Loucy (cell line): ENCODE measurements at regions not wholly inside any gene's neighbourhood (a gene's known extent, or its start where the extent isn't known, plus 50 kb on each side); places are given as distances from the start of the nearest gene placed in this dataset.
A peak's percentile ranks its signal among the peaks of the same experiment; 100 is the strongest.

Experiments
- H2AFZ ChIP-seq: fragments of 200-600 bp; sonication (generic); 2 replicates; pipeline ENCODE4 v1.6.0; 2016; ENCODE audit warnings: antibody characterized with exemption, mild to moderate bottlenecking, low read length, moderate library complexity
- H3F3A ChIP-seq: fragments of 200-600 bp; 2 replicates; pipeline ENCODE4 v1.6.0; 2016; ENCODE audit warnings: antibody characterized with exemption, low read depth, mild to moderate bottlenecking
- H3K27me3 ChIP-seq: fragments of 200-600 bp; sonication (generic); 2 replicates; pipeline ENCODE4 v1.6.1; 2014; ENCODE audit warnings: low read length, mild to moderate bottlenecking; ENCODE audit not compliant: insufficient read depth, poor library complexity, severe bottlenecking
- H3K36me3 ChIP-seq: fragments of 200-600 bp; sonication (generic); 2 replicates; pipeline ENCODE4 v1.6.1; 2016; ENCODE audit warnings: low read length; ENCODE audit not compliant: insufficient read depth
- H3K4me1 ChIP-seq: fragments of 200-600 bp; sonication (generic); 2 replicates; pipeline ENCODE4 v1.5.1; 2014; ENCODE audit warnings: low read length, mild to moderate bottlenecking; ENCODE audit not compliant: insufficient read depth, poor library complexity, severe bottlenecking
- H3K4me2 ChIP-seq: fragments of 200-600 bp; sonication (generic); 2 replicates; pipeline ENCODE4 v1.6.0; 2014; ENCODE audit warnings: antibody characterized with exemption, low read length, low read depth, mild to moderate bottlenecking; ENCODE audit not compliant: poor library complexity, severe bottlenecking
- H3K4me3 ChIP-seq: fragments of 200-600 bp; sonication (generic); 2 replicates; pipeline ENCODE4 v1.5.1; 2014; ENCODE audit warnings: low read length, mild to moderate bottlenecking, mixed read lengths; ENCODE audit not compliant: poor library complexity, severe bottlenecking
- H3K79me2 ChIP-seq: fragments of 200-600 bp; sonication (generic); 2 replicates; pipeline ENCODE4 v1.6.1; 2014; ENCODE audit warnings: low read length; ENCODE audit not compliant: insufficient read depth
- H3K9ac ChIP-seq: fragments of 200-600 bp; sonication (generic); 2 replicates; pipeline ENCODE4 v1.6.0; 2014; ENCODE audit warnings: mild to moderate bottlenecking, low read depth, low read length, moderate library complexity; ENCODE audit not compliant: poor library complexity, severe bottlenecking
- H3K9me2 ChIP-seq: fragments of 200-600 bp; sonication (generic); replicated peaks from 2 replicates; pipeline ENCODE4 v1.6.1; 2016; ENCODE audit warnings: low read depth, low read length, mixed read lengths
- H3K9me3 ChIP-seq: fragments of 200-600 bp; sonication (generic); 2 replicates; pipeline ENCODE4 v1.6.1; 2014; ENCODE audit warnings: mild to moderate bottlenecking, antibody characterized with exemption, low read length, low read depth; ENCODE audit not compliant: insufficient read depth
- H4K20me1 ChIP-seq: fragments of 200-600 bp; sonication (generic); 2 replicates; pipeline ENCODE4 v1.6.0; 2014; ENCODE audit warnings: antibody characterized with exemption, low read length, mild to moderate bottlenecking; ENCODE audit not compliant: insufficient read depth, poor library complexity, severe bottlenecking
- CTCF ChIP-seq: fragments of 200-600 bp; sonication (generic); conservative IDR thresholded peaks from 2 replicates; pipeline ENCODE4 v1.5.1; 2014; ENCODE audit warnings: mild to moderate bottlenecking, antibody characterized with exemption, low read length
- EZH2phosphoT487 ChIP-seq: fragments of 200-600 bp; IDR thresholded peaks from 2 replicates; pipeline ENCODE4 v1.6.1; 2018; ENCODE audit warnings: antibody characterized with exemption, mild to moderate bottlenecking, moderate library complexity, borderline replicate concordance

DNA sequence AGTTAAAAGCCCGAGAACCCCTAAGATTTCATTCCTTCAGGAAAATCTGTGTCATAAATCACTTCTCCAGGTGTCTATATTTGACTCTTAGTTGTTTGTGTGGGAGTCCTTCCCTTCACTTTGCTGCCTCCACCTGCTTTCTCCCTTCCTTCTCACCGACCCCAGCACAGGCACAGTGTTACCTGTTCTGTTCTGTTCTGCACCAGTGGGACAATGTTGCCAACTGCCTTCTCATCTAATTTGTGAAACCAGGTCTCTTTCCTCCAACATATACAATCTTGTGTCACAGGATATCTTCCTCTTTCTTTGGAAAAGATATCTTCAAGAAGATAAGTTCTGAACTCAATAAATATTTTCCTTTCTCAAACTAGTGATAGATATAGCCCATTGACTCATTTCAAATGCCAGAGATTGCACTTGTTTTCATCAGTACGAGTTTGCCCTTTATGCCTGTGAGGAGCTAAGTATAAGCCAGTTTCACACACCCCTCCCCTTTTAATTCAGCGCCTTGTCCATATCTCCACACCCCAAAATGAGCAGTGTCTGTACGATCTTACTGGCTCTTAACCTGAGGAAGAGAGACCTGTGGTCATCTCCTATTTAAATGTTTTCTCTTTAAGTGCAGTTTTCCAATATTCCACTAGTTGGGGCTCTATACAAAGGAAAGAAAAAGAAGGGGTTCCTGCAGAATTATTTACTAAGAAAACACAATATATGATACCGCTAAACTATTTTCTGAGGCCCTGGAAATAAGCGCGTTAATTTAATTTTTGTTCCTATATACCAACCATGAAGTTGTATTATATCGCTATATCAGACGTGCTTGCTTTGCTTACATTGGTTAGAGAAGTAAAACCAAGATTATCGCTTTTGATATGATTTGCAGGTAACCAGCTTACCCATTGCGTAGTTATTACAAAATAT lies 81.6 kb upstream of the PREP start:
- Histone ChIP-seq H3K4me1 (peaks cover 25% of the 10 kb centered on the region), H3K4me3 (no peak overlapping the region), H3K36me3 (no peaks in the 10 kb centered on the region), H2AFZ (0 out of 2 replicates have a peak overlapping the region, but pooled peaks have one; percentile 25), H3K9ac (no peak overlapping the region), H3K27me3 (no peaks in the 10 kb centered on the region), H3F3A (no peaks in the 10 kb centered on the region), H3K4me2 (no peak overlapping the region), H4K20me1 (no peaks in the 10 kb centered on the region), H3K9me3 (no peaks in the 10 kb centered on the region), H3K79me2 (no peaks in the 10 kb centered on the region), H3K9me2 (no peaks in the 10 kb centered on the region)
- TF ChIP-seq CTCF (peak; percentile 97), EZH2phosphoT487 (no peak)

DNA sequence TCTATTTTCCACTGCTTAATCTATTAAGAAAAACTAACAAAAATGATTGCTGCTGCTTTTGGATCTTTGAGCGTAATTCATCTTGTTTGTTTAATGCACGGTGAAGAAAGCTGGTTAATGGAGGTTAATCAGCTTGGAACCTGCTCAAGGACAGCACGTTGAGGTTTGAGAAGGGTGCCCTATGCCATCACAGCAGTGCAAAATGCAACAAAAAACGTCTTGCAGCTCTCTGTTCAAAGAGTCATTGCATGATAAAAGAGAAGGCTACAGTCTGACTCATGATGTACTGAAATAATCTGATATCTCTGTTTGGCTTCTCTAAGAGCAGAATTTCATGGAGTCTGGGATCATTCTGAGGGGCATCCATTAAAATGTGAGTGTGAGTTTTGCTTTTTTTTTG lies 80.6 kb upstream of the PREP start:
- H3K79me2 ChIP-seq = no peaks in the 10 kb centered on the region
- peaks cover 25% of the 10 kb centered on the region for H3K4me1 ChIP-seq
- no peak overlapping the region for H3K4me2 ChIP-seq
- no peak overlapping the region; the same call in 1 of the 2 replicates for H2AFZ ChIP-seq
- no peak overlapping the region for H3K9ac ChIP-seq
- no peaks in the 10 kb centered on the region for H3K36me3 ChIP-seq
- TF ChIP-seq EZH2phosphoT487 (no peak), CTCF (no peak)
- no peaks in the 10 kb centered on the region for H3K9me3 ChIP-seq
- H3F3A ChIP-seq = no peaks in the 10 kb centered on the region
- no peaks in the 10 kb centered on the region for H4K20me1 ChIP-seq
- H3K9me2 ChIP-seq = no peaks in the 10 kb centered on the region
- H3K4me3 ChIP-seq = no peak overlapping the region
- no peaks in the 10 kb centered on the region for H3K27me3 ChIP-seq

DNA sequence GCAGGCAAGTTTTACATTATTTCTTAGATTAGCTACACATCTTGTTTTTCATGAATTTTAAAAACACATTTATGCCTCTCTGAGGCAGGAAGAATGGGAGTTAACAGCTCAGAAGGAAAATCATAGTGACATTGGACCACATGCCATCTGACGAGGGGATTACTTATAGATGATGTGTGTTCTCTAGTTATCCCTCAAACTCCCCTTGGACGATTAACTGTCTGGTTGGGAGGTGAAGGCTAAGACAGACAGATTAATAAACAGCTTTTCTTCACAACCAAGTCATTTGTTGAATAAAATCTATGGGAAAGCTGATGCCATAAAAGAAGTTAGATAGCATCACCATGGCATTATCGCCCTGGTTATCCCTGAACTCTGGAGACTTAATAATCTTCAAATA lies 80.0 kb upstream of the PREP start:
- H3K4me2 ChIP-seq = peak overlapping the region; percentile 52

More for the DNA sequence above, 80.0 kb upstream of the PREP start:
- no peaks in the 10 kb centered on the region for H3K9me3 ChIP-seq
- TF ChIP-seq EZH2phosphoT487 (no peak), CTCF (no peak)
- no peaks in the 10 kb centered on the region for H4K20me1 ChIP-seq
- peak overlapping the region; percentile 33 for H3K4me3 ChIP-seq
- no peaks in the 10 kb centered on the region for H3K9me2 ChIP-seq
- no peak overlapping the region for H3K9ac ChIP-seq
- no peaks in the 10 kb centered on the region for H3F3A ChIP-seq
- no peaks in the 10 kb centered on the region for H3K79me2 ChIP-seq
- H3K36me3 ChIP-seq = no peaks in the 10 kb centered on the region
- peak overlapping the region; percentile 28; the same call in 1 of the 2 replicates for H2AFZ ChIP-seq
- no peaks in the 10 kb centered on the region for H3K27me3 ChIP-seq
- H3K4me1 ChIP-seq = peaks cover 25% of the 10 kb centered on the region
